ENCODE measurements at regions not wholly inside any gene's neighbourhood (a gene's known extent, or its start where the extent isn't known, plus 50 kb on each side); places are given as distances from the start of the nearest gene placed in this dataset.

GRCh38 chr10:130844310-130844709 is 467.2 kb downstream of the TCERG1L start:
- intact Hi-C loops (cut with micrococcal nuclease; ENCODE audit: unreplicated experiment), result no loop called here
- ChIA-PET CTCF (ENCODE audit: unreplicated experiment) (no interaction called here), POLR2A (interaction anchor here (0.6 kb wide), 1 partner anchor 1576 kb away, joined by 3 read pairs; no protein-coding TSS in a partner anchor)
- Histone ChIP-seq H3K4me3 (ENCODE audit: low read depth, low read length, poor library complexity, severe bottlenecking) (no peak overlapping the region), H4K20me1 (ENCODE audit: insufficient read depth, low read length) (no peaks in the 10 kb centered on the region), H3K9me3 (ENCODE audit: low read length) (no peaks in the 10 kb centered on the region), H3K9me2 (ENCODE audit: insufficient read depth, low read length) (no peaks in the 10 kb centered on the region), H2AFZ (ENCODE audit: low read length) (no peak overlapping the region), H3K4me1 (ENCODE audit: insufficient read depth, low read length, poor library complexity, severe bottlenecking) (no peaks in the 10 kb centered on the region), H3K79me2 (ENCODE audit: insufficient read depth, low read depth, low read length) (no peaks in the 10 kb centered on the region), H3K36me3 (ENCODE audit: insufficient read depth, low read length) (no peaks in the 10 kb centered on the region), H3K27ac (ENCODE audit: low read depth, low read length, poor library complexity, severe bottlenecking) (no peak overlapping the region), H3K4me2 (ENCODE audit: low read length) (no peak overlapping the region)
- DNase-seq (ENCODE audit: low spot score), result no peak
- TF ChIP-seq EZH2phosphoT487 (IDR thresholded peaks at IDR 0.05; ENCODE audit: borderline replicate concordance, low read depth, low read length), result no peak
- TF ChIP-seq CTCF (conservative IDR thresholded peaks at IDR 0.05; ENCODE audit: low read length), result no peak
- no TSS peak for BruUV-seq (replicated peaks)

- no peak for TF ChIP-seq CTCF (conservative IDR thresholded peaks at IDR 0.05; ENCODE audit: low read length)
- TF ChIP-seq EZH2phosphoT487 (IDR thresholded peaks at IDR 0.05; ENCODE audit: borderline replicate concordance, low read depth, low read length), result no peak
- ChIA-PET POLR2A (no interaction called here), CTCF (ENCODE audit: unreplicated experiment) (no interaction called here)
- Histone ChIP-seq H3K9me2 (ENCODE audit: insufficient read depth, low read length) (no peaks in the 10 kb centered on the region), H3K79me2 (ENCODE audit: insufficient read depth, low read depth, low read length) (no peaks in the 10 kb centered on the region), H3K9me3 (ENCODE audit: low read length) (no peaks in the 10 kb centered on the region), H3K27ac (ENCODE audit: low read depth, low read length, poor library complexity, severe bottlenecking) (no peak overlapping the region), H3K4me3 (ENCODE audit: low read depth, low read length, poor library complexity, severe bottlenecking) (no peak overlapping the region), H3K4me2 (ENCODE audit: low read length) (no peak overlapping the region), H2AFZ (ENCODE audit: low read length) (no peak overlapping the region), H4K20me1 (ENCODE audit: insufficient read depth, low read length) (no peaks in the 10 kb centered on the region), H3K4me1 (ENCODE audit: insufficient read depth, low read length, poor library complexity, severe bottlenecking) (no peaks in the 10 kb centered on the region), H3K36me3 (ENCODE audit: insufficient read depth, low read length) (no peaks in the 10 kb centered on the region)
- DNase-seq (ENCODE audit: low spot score), result no peak
- BruUV-seq (replicated peaks), result no TSS peak
- intact Hi-C loops (cut with micrococcal nuclease; ENCODE audit: unreplicated experiment), result no loop called here
Measured at GRCh38 chr10:130847170-130847569, 464.4 kb downstream of the TCERG1L start.

GRCh38 chr10:130848855-130849254 is 462.7 kb downstream of the TCERG1L start:
- intact Hi-C loops (cut with micrococcal nuclease; ENCODE audit: unreplicated experiment), result no loop called here
- no peak overlapping the region for H3K4me2 ChIP-seq (ENCODE audit: low read length)
- DNase-seq (ENCODE audit: low spot score), result no peak
- no peak for TF ChIP-seq CTCF (conservative IDR thresholded peaks at IDR 0.05; ENCODE audit: low read length)
- TF ChIP-seq EZH2phosphoT487 (IDR thresholded peaks at IDR 0.05; ENCODE audit: borderline replicate concordance, low read depth, low read length), result no peak
- no peaks in the 10 kb centered on the region for H3K9me2 ChIP-seq (ENCODE audit: insufficient read depth, low read length)
- no peaks in the 10 kb centered on the region for H3K9me3 ChIP-seq (ENCODE audit: low read length)
- H3K4me1 ChIP-seq (ENCODE audit: insufficient read depth, low read length, poor library complexity, severe bottlenecking), result no peaks in the 10 kb centered on the region
- no peaks in the 10 kb centered on the region for H3K36me3 ChIP-seq (ENCODE audit: insufficient read depth, low read length)
- BruUV-seq (replicated peaks), result no TSS peak
- ChIA-PET CTCF (ENCODE audit: unreplicated experiment) (no interaction called here), POLR2A (no interaction called here)
- H3K27ac ChIP-seq (ENCODE audit: low read depth, low read length, poor library complexity, severe bottlenecking), result no peak overlapping the region
- H4K20me1 ChIP-seq (ENCODE audit: insufficient read depth, low read length), result no peaks in the 10 kb centered on the region
- no peaks in the 10 kb centered on the region for H3K79me2 ChIP-seq (ENCODE audit: insufficient read depth, low read depth, low read length)
- H3K4me3 ChIP-seq (ENCODE audit: low read depth, low read length, poor library complexity, severe bottlenecking), result no peak overlapping the region
- H2AFZ ChIP-seq (ENCODE audit: low read length), result no peak overlapping the region
